Endothelial cell of umbilical vein (primary cell): ENCODE measurements at regions not wholly inside any gene's neighbourhood (a gene's known extent, or its start where the extent isn't known, plus 50 kb on each side); places are given as distances from the start of the nearest gene placed in this dataset.

ENCODE experiments used
- BruUV-seq: library from RNA; stranded (reverse); fragments of 400-500 nt; replicated peaks from 2 replicates; lab custom pipeline; 2021; lab: Mats Ljungman, UMichigan
- CTCF ChIA-PET: fragments of 300-600, 350-600 bp; sonication (Branson Sonifier 250); formaldehyde crosslinking; loops from one replicate; lab custom pipeline; 2021; ENCODE audit warnings: antibody characterized with exemption, inconsistent platforms; lab: Charles Lee
- POLR2A ChIA-PET: fragments of 300-600, 350-600 bp; sonication (Branson Sonifier 250); formaldehyde crosslinking; loops from one replicate; lab custom pipeline; 2021; ENCODE audit warnings: antibody characterized with exemption, inconsistent platforms; lab: Charles Lee
- DNase-seq: peaks from one replicate; pipeline ENCODE4 v3.0.0-alpha.2; 2011; ENCODE audit warnings: low read depth, low spot score
- FAIRE-seq: peaks from 2 replicates; lab custom pipeline; 2011; peaks lifted over from hg19 to GRCh38; lab: Jason Lieb, UNC
- H2AFZ ChIP-seq: 2 replicates; pipeline ENCODE4 v1.6.0; 2012; ENCODE audit warnings: low read depth, low read length, control low read depth, inconsistent platforms
- H3K27ac ChIP-seq: 2 replicates; pipeline ENCODE4 v1.5.1; 2011; ENCODE audit warnings: low read depth, mild to moderate bottlenecking, control low read depth, low read length, moderate library complexity; ENCODE audit not compliant: insufficient read depth
- H3K27me3 ChIP-seq, 2 experiments: 2 replicates each; pipeline versions ENCODE4 v1.6.0 to v1.6.1; 2011; ENCODE audit warnings: low read length in 2 of 2, mixed read lengths in 1 of 2; ENCODE audit not compliant: control insufficient read depth in 2 of 2, insufficient read depth in 2 of 2
- H3K36me3 ChIP-seq, 2 experiments: 2 replicates in 1 of 2; 3 replicates in 1 of 2; pipeline ENCODE4 v1.5.1; 2011; ENCODE audit warnings: low read length in 2 of 2, mild to moderate bottlenecking in 1 of 2, moderate library complexity in 1 of 2; ENCODE audit not compliant: control insufficient read depth in 2 of 2, insufficient read depth in 2 of 2; ENCODE audit errors: extremely low read depth in 1 of 2
- H3K4me1 ChIP-seq: 3 replicates; pipeline ENCODE4 v1.5.1; 2011; ENCODE audit warnings: mild to moderate bottlenecking, low read length; ENCODE audit not compliant: control insufficient read depth, insufficient read depth; ENCODE audit errors: extremely low read depth
- H3K4me2 ChIP-seq: 2 replicates; pipeline ENCODE4 v1.6.1; 2011; ENCODE audit warnings: low read length, control low read depth, mixed read lengths; ENCODE audit not compliant: insufficient read depth
- H3K4me3 ChIP-seq, 3 experiments: fragments of 200-600 bp in 1 of 3; sonication (generic), shearing (Covaris generic) in 1 of 3; replicated peaks in 1 of 3; 2 replicates each; pipeline ENCODE4 v1.5.1; 2011 to 2016; ENCODE audit warnings: control low read depth in 3 of 3, low read length in 3 of 3, mild to moderate bottlenecking in 2 of 3, inconsistent platforms in 1 of 3, low read depth in 1 of 3, moderate library complexity in 1 of 3; ENCODE audit not compliant: insufficient read depth in 1 of 3
- H3K79me2 ChIP-seq: 2 replicates; pipeline ENCODE4 v1.6.0; 2012; ENCODE audit warnings: low read length, inconsistent platforms; ENCODE audit not compliant: control insufficient read depth, insufficient read depth
- H3K9ac ChIP-seq: replicated peaks from 2 replicates; pipeline ENCODE3; 2011; ENCODE audit warnings: low read length, control low read depth; ENCODE audit not compliant: insufficient read depth; ENCODE audit errors: extremely low read depth
- H3K9me1 ChIP-seq: replicated peaks from 3 replicates; pipeline ENCODE4 v1.6.0; 2011; ENCODE audit warnings: mild to moderate bottlenecking, low read length; ENCODE audit not compliant: control insufficient read depth, insufficient read depth; ENCODE audit errors: extremely low read depth
- H3K9me3 ChIP-seq: replicated peaks from 2 replicates; pipeline ENCODE4 v1.5.1; 2012; ENCODE audit warnings: low read length, inconsistent platforms; ENCODE audit not compliant: control insufficient read depth, insufficient read depth
- H4K20me1 ChIP-seq: replicated peaks from 2 replicates; pipeline ENCODE3; 2011; ENCODE audit warnings: mild to moderate bottlenecking, low read length; ENCODE audit not compliant: control insufficient read depth, insufficient read depth; ENCODE audit errors: extremely low read depth
- CTCF ChIP-seq, 2 donors: IDR thresholded peaks; 1 replicate in 1 of 2; 2 replicates in 1 of 2; pipeline ENCODE4 v1.5.1; 2011; ENCODE audit warnings: low read length in 2 of 2, mild to moderate bottlenecking in 2 of 2, moderate library complexity in 2 of 2, control low read depth in 1 of 2, inconsistent platforms in 1 of 2, low read depth in 1 of 2; ENCODE audit not compliant: insufficient read depth in 1 of 2; ENCODE audit errors: extremely low read depth in 1 of 2
- EZH2 ChIP-seq: IDR thresholded peaks from 2 replicates; pipeline ENCODE4 v1.6.1; 2012; ENCODE audit warnings: borderline replicate concordance, low read depth, mild to moderate bottlenecking, moderate library complexity, low read length, inconsistent platforms; ENCODE audit not compliant: severe bottlenecking
- FOS ChIP-seq: IDR thresholded peaks from 2 replicates; pipeline ENCODE4 v1.6.1; 2011; ENCODE audit warnings: mild to moderate bottlenecking, low read length, moderate library complexity, borderline replicate concordance; ENCODE audit not compliant: insufficient read depth
- GATA2 ChIP-seq: IDR thresholded peaks from 2 replicates; pipeline ENCODE4 v1.7.0; 2011; ENCODE audit warnings: low read depth, mild to moderate bottlenecking, moderate library complexity, mixed read lengths, low read length; ENCODE audit not compliant: insufficient read length, insufficient read depth
- JUN ChIP-seq: IDR thresholded peaks from 2 replicates; pipeline ENCODE4 v1.6.1; 2011; ENCODE audit warnings: borderline replicate concordance, low read depth; ENCODE audit not compliant: insufficient read length, insufficient read depth
- MAX ChIP-seq: IDR thresholded peaks from 2 replicates; pipeline ENCODE4 v1.6.1; 2011; ENCODE audit not compliant: insufficient read depth, insufficient read length
- MYC ChIP-seq: IDR thresholded peaks from one replicate; pipeline ENCODE4 v1.6.1; 2011; ENCODE audit warnings: mild to moderate bottlenecking, low read depth, low read length
- POLR2A ChIP-seq: IDR thresholded peaks from 2 replicates; pipeline ENCODE4 v1.6.1; 2012; ENCODE audit warnings: low read depth, mild to moderate bottlenecking, control low read depth, low read length
- POLR2AphosphoS5 ChIP-seq: IDR thresholded peaks from 2 replicates; pipeline ENCODE4 v1.6.1; 2012; ENCODE audit warnings: low read depth, mild to moderate bottlenecking, control low read depth, low read length, moderate library complexity; ENCODE audit not compliant: insufficient read depth
- dilution Hi-C: fragments of 300-500 bp; cut with MboI; formaldehyde crosslinking; loops from one replicate; pipeline ENCODE4 v1.15.0; 2019; ENCODE audit warnings: low sequenced_read_pairs; ENCODE audit not compliant: extremely low pct_ligation_motif_present
- intact Hi-C: fragments of 100-400 bp; cut with micrococcal nuclease; formaldehyde crosslinking; loops from one replicate; pipeline ENCODE4 v1.10.0; 2022

GRCh38 chr10:31617133-31617532 is 298.1 kb downstream of the ZEB1 start:
- dilution Hi-C loops: no loop called here
- CTCF ChIA-PET: interaction anchor here (0.8 to 1.6 kb wide), 2 partner anchors 9 to 29 kb away, joined by 3 to 4 read pairs; no protein-coding TSS in a partner anchor
- Histone ChIP-seq H4K20me1 (no peaks in the 10 kb centered on the region), H3K27ac (no peak overlapping the region), H3K4me2 (no peak overlapping the region), H3K4me1 (no peaks in the 10 kb centered on the region), H3K4me3 (no peak overlapping the region), H3K79me2 (no peaks in the 10 kb centered on the region), H3K27me3 (peaks cover 0 to 6% of the 10 kb centered on the region in 2 experiments), H3K9me1 (no peaks in the 10 kb centered on the region), H3K9ac (no peak overlapping the region), H3K9me3 (no peaks in the 10 kb centered on the region), H3K36me3 (no peaks in the 10 kb centered on the region), H2AFZ (no peak overlapping the region)
- FAIRE-seq (no peak), DNase-seq (no peak)
- POLR2A ChIA-PET: interaction anchor here (0.7 kb wide), 1 partner anchor 1235 kb away, joined by 3 read pairs; no protein-coding TSS in a partner anchor
- TF ChIP-seq MAX (no peak), EZH2 (no peak), POLR2A (no peak), GATA2 (no peak), MYC (no peak), CTCF (IDR thresholded peaks at IDR 0.05; ENCODE audit: extremely low read depth in 1 of 2, insufficient read depth in 1 of 2, low read depth in 1 of 2, low read length in 2 of 2) (no peak), POLR2AphosphoS5 (no peak), JUN (no peak), FOS (no peak)
- intact Hi-C loops: no loop called here
- BruUV-seq: no TSS peak
